Peyer's patch (tissue), 4 donors: ENCODE measurements at regions not wholly inside any gene's neighbourhood (a gene's known extent, or its start where the extent isn't known, plus 50 kb on each side); places are given as distances from the start of the nearest gene placed in this dataset.

Source experiments
- CTCF ChIP-seq, 6 experiments: fragments of 450-650 bp in 4 of 6; fragments of 200-600 bp in 2 of 6; sonication (generic) in 1 of 6; IDR thresholded peaks; one replicate each; pipeline ENCODE4 v1.5.1; 2017 to 2019; ENCODE audit warnings: antibody characterized with exemption in 6 of 6, mild to moderate bottlenecking in 3 of 6, moderate library complexity in 1 of 6
- POLR2A ChIP-seq, 2 donors: fragments of 450-650 bp; IDR thresholded peaks; one replicate each; pipeline ENCODE4 v1.5.1; 2017; ENCODE audit warnings: antibody characterized with exemption in 2 of 2, mild to moderate bottlenecking in 2 of 2, moderate library complexity in 2 of 2

DNA sequence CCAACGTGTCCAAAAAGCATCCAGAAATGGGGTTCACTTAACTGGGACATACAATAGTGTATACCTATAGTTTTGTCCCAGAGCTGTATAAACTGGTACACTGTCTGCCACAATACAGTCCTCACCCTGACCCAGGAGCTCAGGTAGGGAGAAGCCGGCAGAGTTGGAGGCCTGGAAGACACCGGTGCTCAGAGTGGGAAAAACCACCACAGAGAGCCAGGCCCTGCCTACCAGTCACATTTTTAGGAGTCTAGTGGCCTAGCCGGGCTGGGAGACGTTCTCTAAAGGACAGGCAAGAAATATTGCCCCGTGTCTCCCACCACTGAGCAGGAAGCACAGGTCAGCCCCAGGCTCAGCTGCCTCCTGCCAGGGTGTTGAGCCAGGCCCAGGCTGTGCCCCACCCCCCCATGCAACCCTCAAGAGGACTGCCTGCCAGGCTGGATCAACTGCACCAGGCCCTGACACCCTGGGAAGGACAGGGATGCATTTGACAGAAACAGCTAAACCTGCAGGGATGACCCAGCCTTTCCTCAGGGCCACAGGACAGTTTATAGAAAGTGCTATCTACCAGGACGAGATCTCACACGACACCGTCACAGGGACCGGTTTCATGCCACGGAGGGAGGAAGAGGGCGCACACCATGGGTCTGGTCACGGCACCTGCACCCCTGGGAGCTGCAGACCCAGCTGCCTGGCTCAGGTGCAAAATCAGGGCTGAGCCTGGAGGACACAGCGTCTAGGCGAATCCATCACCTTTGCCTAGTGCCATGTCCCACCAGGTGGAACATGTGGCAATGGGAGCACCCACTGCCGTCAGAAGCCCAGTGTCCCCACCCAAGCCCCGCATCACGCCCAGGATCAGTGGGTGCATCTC, 89.9 kb downstream of the TMEM18 start:
- TF ChIP-seq CTCF (IDR thresholded peaks at IDR 0.05) (no peak), POLR2A (IDR thresholded peaks at IDR 0.05) (no peak)
